Activated CD4-positive, alpha-beta T cell treated with anti-CD3 and anti-CD28 coated beads for 36 hours (primary cell): ENCODE measurements at regions not wholly inside any gene's neighbourhood (a gene's known extent, or its start where the extent isn't known, plus 50 kb on each side); places are given as distances from the start of the nearest gene placed in this dataset.

ENCODE experiments used
- ATAC-seq: fragments of 200-7000 bp; cut with Tn5 transposase; one replicate; pipeline ENCODE4 v1.10.0; 2021; ENCODE audit warnings: mild to moderate bottlenecking, moderate library complexity
- CTCF ChIA-PET: fragments of 350-600 bp; sonication (Branson Sonifier 250); formaldehyde crosslinking; loops from one replicate; lab custom pipeline; 2021; ENCODE audit warnings: antibody characterized with exemption; lab: Charles Lee
- POLR2A ChIA-PET: fragments of 350-600 bp; sonication (Branson Sonifier 250); formaldehyde crosslinking; loops from one replicate; lab custom pipeline; 2021; ENCODE audit warnings: antibody characterized with exemption, inconsistent platforms; lab: Charles Lee
- DNase-seq: peaks from one replicate; pipeline ENCODE4 v3.0.0-alpha.2; 2020
- H3K27ac Mint-ChIP-seq: one replicate; pipeline ENCODE4 v1.8.0; 2021; ENCODE audit warnings: mixed read lengths
- H3K27me3 Mint-ChIP-seq: one replicate; pipeline ENCODE4 v1.8.0; 2021; ENCODE audit warnings: mixed read lengths
- H3K36me3 Mint-ChIP-seq: one replicate; pipeline ENCODE4 v1.8.0; 2021; ENCODE audit warnings: low read depth, mixed read lengths
- H3K4me1 Mint-ChIP-seq: one replicate; pipeline ENCODE4 v1.8.0; 2021; ENCODE audit warnings: mixed read lengths
- H3K4me3 Mint-ChIP-seq: one replicate; pipeline ENCODE4 v1.8.0; 2021; ENCODE audit warnings: mild to moderate bottlenecking, moderate library complexity, mixed read lengths
- H3K9me3 Mint-ChIP-seq: one replicate; pipeline ENCODE4 v1.8.0; 2021; ENCODE audit warnings: low read depth, mixed read lengths
- intact Hi-C, 2 experiments: fragments of 100-400 bp; cut with DNase I in 1 of 2; cut with micrococcal nuclease in 1 of 2; formaldehyde crosslinking; loops; one replicate each; pipeline versions ENCODE4 v1.14.2 to v1.15.1; 2022 to 2024; cut with DNase I, micrococcal nuclease

DNA sequence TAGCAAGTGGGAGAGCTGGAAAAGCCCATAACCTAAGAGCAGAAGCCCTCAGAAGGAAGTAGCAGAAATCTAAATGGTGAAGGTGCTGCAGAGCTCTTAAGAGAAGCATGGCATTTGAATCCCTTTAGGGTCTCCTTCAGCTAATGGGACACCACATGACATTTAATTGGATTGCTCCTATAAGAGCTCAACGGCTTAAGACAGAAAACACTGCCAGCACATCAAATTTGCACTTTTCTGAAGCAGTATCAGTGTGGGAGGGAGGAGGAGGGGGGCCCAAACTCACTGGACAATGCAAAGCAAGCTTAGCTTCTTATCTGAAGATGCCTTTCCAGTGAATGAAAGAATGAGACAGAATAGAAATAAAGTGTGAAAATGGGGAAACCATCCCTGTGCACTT is 287.9 kb upstream of the MTNR1B start:
- CTCF ChIA-PET: interaction anchor here (0.6 kb wide), 1 partner anchor 216 kb away, joined by 3 read pairs; no protein-coding TSS in a partner anchor
- Mint-ChIP-seq H3K9me3 (no peaks in the 10 kb centered on the region), H3K27me3 (no peaks in the 10 kb centered on the region), H3K4me1 (no peaks in the 10 kb centered on the region), H3K27ac (no peak overlapping the region), H3K4me3 (no peak overlapping the region), H3K36me3 (no peaks in the 10 kb centered on the region)
- DNase-seq (no peak), ATAC-seq (no peak)
- intact Hi-C loops: no loop called here
- POLR2A ChIA-PET: no interaction called here

DNA sequence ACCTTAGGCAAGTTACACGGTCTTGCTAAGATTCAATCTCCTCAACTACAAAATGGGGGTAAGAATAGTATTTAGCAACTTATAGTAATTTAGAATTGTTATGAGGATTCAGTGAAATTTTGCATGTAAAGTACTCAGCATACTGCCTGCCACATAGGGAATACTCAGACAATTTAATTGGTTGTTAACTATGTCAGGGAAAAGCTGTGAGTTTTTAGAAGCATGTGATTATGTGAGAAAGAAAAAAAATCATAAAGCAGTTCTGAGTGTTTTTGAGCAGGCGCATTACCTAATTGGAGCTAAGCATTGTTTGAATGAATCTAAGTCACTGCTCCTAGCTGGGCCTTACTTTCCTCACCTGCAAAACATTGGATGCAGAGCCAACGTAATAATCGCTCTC is 287.3 kb upstream of the MTNR1B start:
- ChIA-PET POLR2A (no interaction called here), CTCF (no interaction called here)
- Mint-ChIP-seq H3K27ac (no peak overlapping the region), H3K27me3 (no peaks in the 10 kb centered on the region), H3K4me1 (no peaks in the 10 kb centered on the region), H3K4me3 (no peak overlapping the region), H3K36me3 (no peaks in the 10 kb centered on the region), H3K9me3 (no peaks in the 10 kb centered on the region)
- no peak for DNase-seq
- intact Hi-C loops: no loop called here
- ATAC-seq: no peak

DNA sequence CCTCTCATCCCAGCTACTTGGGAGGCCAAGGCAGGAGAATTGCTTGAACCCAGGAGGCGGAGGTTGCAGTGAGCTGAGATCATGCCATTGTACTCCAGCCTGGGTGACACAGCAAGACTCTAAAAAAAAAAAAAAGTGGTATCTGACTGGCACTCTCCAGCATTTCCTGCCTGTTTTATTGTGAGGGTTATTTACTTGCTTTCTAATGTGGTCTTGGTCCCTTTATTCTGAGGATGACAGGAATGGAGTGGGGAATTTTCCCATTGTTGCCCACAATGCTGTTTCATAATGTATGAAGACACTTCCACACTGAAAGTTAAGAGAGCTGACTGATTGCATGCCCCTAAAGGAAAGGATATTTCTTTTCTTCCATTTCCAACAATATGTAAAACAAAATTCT is 286.5 kb upstream of the MTNR1B start:
- intact Hi-C loops: no loop called here
- Mint-ChIP-seq H3K27me3 (no peaks in the 10 kb centered on the region), H3K9me3 (no peaks in the 10 kb centered on the region), H3K4me3 (no peak overlapping the region), H3K36me3 (no peaks in the 10 kb centered on the region), H3K27ac (no peak overlapping the region), H3K4me1 (no peaks in the 10 kb centered on the region)
- CTCF ChIA-PET: no interaction called here
- DNase-seq (no peak), ATAC-seq (no peak)
- POLR2A ChIA-PET: no interaction called here

DNA sequence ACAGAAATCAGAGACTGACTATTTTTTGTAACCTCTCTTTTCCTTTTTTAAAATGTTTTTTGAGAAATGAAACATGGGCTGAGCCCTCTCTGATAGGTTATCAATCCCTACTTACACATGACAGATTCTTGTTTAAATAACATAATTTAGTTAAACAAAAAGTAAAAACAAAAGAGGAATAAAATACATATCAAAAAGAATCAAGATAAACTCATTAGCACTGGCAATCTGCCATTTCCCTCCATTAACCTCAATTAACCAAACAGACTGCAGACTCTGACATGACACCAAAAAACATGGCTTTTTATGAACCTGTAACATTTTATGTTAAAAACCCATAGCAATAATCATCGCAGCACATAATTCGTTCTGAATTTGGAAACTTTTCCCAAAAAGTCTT is 284.4 kb upstream of the MTNR1B start:
- no peak overlapping the region for H3K27ac Mint-ChIP-seq
- ATAC-seq: no peak
- no peak for DNase-seq
- no peaks in the 10 kb centered on the region for H3K27me3 Mint-ChIP-seq
- CTCF ChIA-PET: no interaction called here
- H3K36me3 Mint-ChIP-seq: no peaks in the 10 kb centered on the region
- no peaks in the 10 kb centered on the region for H3K4me1 Mint-ChIP-seq
- intact Hi-C loops: no loop called here
- no peak overlapping the region for H3K4me3 Mint-ChIP-seq
- H3K9me3 Mint-ChIP-seq: no peaks in the 10 kb centered on the region
- POLR2A ChIA-PET: no interaction called here

DNA sequence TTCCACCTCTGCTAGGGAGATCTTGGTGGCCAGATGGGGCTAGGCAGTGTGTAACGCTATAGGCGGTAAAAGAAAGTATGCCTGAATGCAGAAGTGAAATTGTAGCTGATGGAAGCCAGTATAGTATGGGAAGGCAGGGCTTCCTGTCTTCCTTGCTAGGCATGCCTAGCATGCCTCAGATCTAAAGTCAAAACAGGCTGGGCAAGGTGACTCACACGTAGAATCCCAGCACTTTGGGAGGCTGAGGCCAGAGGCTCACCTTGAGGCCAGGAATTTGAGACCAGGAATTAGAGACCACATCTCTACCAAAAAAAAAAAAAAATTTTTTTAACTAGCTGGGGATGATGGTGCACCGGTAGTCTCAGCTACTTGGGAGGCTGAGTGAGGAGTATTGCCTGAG is 281.7 kb upstream of the MTNR1B start:
- no peak overlapping the region for H3K27ac Mint-ChIP-seq
- H3K4me3 Mint-ChIP-seq: no peak overlapping the region
- POLR2A ChIA-PET: no interaction called here
- CTCF ChIA-PET: no interaction called here
- H3K9me3 Mint-ChIP-seq: no peaks in the 10 kb centered on the region
- H3K36me3 Mint-ChIP-seq: no peaks in the 10 kb centered on the region
- H3K4me1 Mint-ChIP-seq: no peaks in the 10 kb centered on the region
- intact Hi-C loops: no loop called here
- no peak for ATAC-seq
- H3K27me3 Mint-ChIP-seq: no peaks in the 10 kb centered on the region
- DNase-seq: no peak

DNA sequence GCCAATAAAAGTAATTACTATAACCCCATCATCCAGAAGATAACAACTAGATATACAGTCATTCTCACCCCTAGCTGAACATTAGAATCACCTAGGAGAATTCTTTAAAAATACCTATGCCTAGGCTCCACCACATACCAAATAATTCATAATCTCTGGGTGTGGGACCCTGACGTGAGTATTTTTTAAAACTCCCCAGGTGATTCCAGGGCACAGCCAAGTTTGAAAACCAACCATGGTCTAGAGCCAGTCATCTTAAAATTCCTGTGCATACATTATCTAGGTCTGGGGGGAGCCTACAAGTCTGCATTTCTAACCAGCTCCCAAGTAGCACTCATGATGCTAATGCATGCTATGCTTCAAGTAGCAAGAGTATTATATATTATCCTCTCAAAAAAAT is 281.0 kb upstream of the MTNR1B start:
- Mint-ChIP-seq H3K4me1 (no peaks in the 10 kb centered on the region), H3K36me3 (no peaks in the 10 kb centered on the region)
- no peak for ATAC-seq

DNA sequence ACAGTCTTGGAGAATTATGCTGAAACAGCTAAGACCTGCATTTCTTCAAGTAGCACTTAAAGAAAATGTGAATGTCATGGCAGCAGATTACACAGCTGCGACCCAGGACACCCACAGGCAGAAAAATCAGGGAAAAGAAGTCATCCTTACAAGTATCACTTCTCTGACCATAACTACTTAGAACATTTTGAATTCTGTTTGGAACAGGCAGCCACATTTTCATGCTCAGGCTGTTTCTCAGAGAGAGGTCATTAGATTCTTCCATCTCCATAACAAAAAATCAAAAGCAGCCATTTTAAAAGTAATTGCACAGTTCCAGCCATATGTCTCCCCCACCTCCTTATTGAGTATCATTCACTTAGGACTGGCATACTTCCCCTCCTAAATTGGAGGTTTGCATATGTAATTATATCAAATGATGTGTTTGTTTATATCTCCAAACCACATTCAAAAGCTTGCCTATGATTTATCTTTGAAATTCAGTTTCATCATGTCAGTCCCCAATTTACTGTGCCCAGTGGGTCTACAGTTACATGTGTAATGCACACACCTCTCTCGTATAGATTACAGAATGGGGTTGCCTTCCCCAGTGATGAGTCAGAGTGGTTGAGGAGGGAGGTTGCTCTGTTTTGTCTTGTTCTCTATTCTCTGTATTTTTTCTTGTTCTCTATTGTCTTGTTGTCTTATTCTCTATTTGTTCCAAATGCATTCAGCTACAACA is 276.5 kb upstream of the MTNR1B start:
- Mint-ChIP-seq H3K36me3 (no peaks in the 10 kb centered on the region), H3K4me1 (peaks cover 2% of the 10 kb centered on the region), H3K9me3 (no peaks in the 10 kb centered on the region), H3K27ac (no peak overlapping the region), H3K27me3 (no peaks in the 10 kb centered on the region), H3K4me3 (no peak overlapping the region)
- DNase-seq: no peak
- POLR2A ChIA-PET: no interaction called here
- intact Hi-C loops: no loop called here
- no peak for ATAC-seq
- CTCF ChIA-PET: no interaction called here

More for the DNA sequence above, 281.0 kb upstream of the MTNR1B start:
- CTCF ChIA-PET: no interaction called here
- H3K27ac Mint-ChIP-seq: no peak overlapping the region
- no peak for DNase-seq
- no peak overlapping the region for H3K4me3 Mint-ChIP-seq
- no peaks in the 10 kb centered on the region for H3K27me3 Mint-ChIP-seq
- H3K9me3 Mint-ChIP-seq: no peaks in the 10 kb centered on the region
- intact Hi-C loops: no loop called here
- POLR2A ChIA-PET: no interaction called here

DNA sequence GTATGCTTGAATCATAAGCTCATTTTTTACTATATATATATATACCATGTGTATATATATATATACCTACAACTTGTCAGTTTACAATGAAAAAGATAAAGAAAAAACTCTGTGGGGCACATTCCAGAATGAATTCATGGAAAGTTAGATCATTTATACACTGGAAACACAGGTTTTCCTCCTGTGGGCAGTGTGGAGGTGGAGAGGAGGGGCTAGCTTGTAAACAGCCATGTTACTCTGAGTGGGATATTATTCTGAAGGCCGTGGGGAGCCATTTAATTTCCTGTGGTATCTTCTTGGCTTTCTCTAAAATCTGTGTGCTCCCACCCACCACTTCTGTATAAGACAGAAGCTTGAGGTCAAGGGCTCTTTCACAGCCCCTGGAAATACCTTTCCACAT is 273.4 kb upstream of the MTNR1B start:
- intact Hi-C loops: no loop called here
- ATAC-seq: no peak
- Mint-ChIP-seq H3K27ac (no peak overlapping the region), H3K27me3 (no peaks in the 10 kb centered on the region), H3K9me3 (no peaks in the 10 kb centered on the region), H3K4me1 (peaks cover 2% of the 10 kb centered on the region), H3K36me3 (no peaks in the 10 kb centered on the region), H3K4me3 (no peak overlapping the region)
- ChIA-PET CTCF (no interaction called here), POLR2A (no interaction called here)
- no peak for DNase-seq

DNA sequence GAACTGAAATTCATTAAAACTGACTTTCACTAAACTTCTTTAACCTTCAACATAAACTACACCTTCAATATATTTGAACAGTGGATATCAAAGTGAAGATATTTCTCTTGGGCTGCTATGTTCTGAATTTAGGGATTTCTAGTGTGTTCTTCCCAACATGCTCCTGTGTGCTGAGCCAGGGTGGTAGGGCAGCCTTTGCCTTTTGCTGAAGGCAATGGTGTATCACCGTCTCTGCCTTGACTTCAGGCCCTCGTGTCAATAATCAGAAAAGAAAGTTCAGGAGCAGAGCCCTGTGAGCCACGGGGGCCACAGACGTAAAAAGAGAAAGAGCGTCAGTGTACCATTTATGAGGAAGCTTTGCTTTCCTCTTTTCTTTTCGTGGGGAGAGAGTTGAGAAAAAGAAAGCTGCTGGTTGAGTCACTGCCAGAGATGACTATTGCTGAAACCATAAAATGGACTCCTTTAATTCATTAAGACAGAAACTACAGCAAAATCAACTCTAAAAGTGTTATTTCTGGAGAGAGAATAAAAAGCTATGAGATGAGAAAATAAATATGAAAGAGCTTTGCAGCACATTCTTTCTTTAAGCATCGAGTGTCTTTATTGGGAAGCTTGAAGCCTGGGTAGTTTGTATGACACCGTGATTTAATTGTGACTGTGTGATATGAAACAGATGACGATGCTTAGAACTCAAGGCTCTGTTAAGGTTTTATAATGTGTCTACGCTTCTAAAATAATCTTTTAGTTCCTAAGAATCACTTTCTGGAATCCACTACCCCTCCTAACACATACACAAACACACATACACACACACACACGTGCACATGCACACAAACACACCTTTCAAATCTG is 271.8 kb upstream of the MTNR1B start:
- CTCF ChIA-PET: no interaction called here
- POLR2A ChIA-PET: no interaction called here

DNA sequence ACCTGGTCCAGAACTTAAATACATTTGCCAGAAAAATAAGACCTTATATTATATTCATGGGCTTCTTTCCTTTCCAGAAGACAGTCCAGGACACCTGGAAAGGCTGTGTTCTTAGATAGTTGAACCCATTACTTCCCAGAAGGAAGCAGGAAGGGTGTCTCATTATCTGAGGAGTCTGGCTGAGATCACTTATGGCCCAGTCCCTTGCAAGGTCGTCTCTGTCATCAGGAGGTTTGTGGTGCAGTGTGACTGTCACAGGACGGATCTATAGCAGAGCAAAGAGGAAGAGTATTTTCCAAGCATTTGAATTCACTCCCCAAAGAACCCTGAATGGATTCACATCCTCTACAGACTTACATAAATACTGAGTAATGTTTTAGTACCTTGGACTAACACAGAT is 270.7 kb upstream of the MTNR1B start:
- POLR2A ChIA-PET: no interaction called here
- H3K4me1 Mint-ChIP-seq: peaks cover 2% of the 10 kb centered on the region
- no peaks in the 10 kb centered on the region for H3K36me3 Mint-ChIP-seq
- H3K27ac Mint-ChIP-seq: no peak overlapping the region
- intact Hi-C loops: no loop called here
- ATAC-seq (no peak), DNase-seq (no peak)
- no peak overlapping the region for H3K4me3 Mint-ChIP-seq
- H3K27me3 Mint-ChIP-seq: no peaks in the 10 kb centered on the region
- CTCF ChIA-PET: no interaction called here
- H3K9me3 Mint-ChIP-seq: no peaks in the 10 kb centered on the region

More for the DNA sequence above, 271.8 kb upstream of the MTNR1B start:
- ATAC-seq (no peak), DNase-seq (no peak)
- no peak overlapping the region for H3K27ac Mint-ChIP-seq
- peaks cover 2% of the 10 kb centered on the region for H3K4me1 Mint-ChIP-seq
- H3K36me3 Mint-ChIP-seq: no peaks in the 10 kb centered on the region
- H3K27me3 Mint-ChIP-seq: no peaks in the 10 kb centered on the region
- no peak overlapping the region for H3K4me3 Mint-ChIP-seq
- intact Hi-C loops: no loop called here
- no peaks in the 10 kb centered on the region for H3K9me3 Mint-ChIP-seq

DNA sequence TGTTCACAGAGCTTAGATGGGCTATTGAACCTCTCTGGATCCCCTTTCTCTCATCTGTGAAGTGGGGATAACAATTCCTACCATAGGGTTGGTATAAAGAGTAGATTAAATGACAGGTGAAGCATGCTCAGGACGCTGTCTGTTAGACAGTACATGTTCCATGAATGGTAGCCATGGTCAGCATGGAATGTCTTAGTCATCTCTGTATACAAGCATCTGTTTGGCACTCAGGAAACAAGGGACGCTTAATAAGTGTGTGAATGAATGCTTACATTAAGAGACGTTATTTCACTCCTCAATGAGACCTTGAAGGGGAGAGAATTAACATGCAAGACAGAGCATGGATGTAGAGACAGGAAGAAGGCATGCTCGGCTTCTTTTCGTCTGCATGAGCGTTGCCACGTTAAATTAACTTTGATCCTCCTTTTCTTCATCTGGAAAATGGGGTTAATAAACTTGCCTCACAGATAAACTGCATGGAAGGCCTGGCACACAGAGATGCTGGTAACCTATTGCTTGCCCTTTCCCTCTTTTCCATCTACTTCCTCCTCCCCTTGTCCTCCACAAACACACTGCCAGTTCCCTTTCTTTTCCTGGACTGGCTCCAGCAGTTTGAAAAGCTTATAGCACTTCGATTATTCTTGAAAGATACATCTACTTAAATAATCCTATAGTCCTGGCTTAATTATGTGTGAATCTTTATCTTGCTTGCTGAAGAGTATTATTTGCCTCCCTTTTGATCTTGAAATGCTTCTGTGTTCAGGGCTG is 267.2 kb upstream of the MTNR1B start:
- Mint-ChIP-seq H3K27ac (no peak overlapping the region), H3K27me3 (no peaks in the 10 kb centered on the region), H3K36me3 (no peaks in the 10 kb centered on the region), H3K4me1 (peaks cover 2% of the 10 kb centered on the region), H3K4me3 (no peak overlapping the region), H3K9me3 (no peaks in the 10 kb centered on the region)
- ChIA-PET POLR2A (no interaction called here), CTCF (no interaction called here)
- intact Hi-C loops: no loop called here
- DNase-seq (no peak), ATAC-seq (no peak)
